IMR-90 (cell line): ENCODE measurements at regions not wholly inside any gene's neighbourhood (a gene's known extent, or its start where the extent isn't known, plus 50 kb on each side); places are given as distances from the start of the nearest gene placed in this dataset.

ENCODE experiments used
- ATAC-seq: fragments of 200-7000 bp; cut with Tn5 transposase; 2 replicates; pipeline ENCODE4 v1.9.1; 2020; ENCODE audit warnings: low read depth, mild to moderate bottlenecking, moderate library complexity
- BruUV-seq: library from RNA; stranded (reverse); fragments of 400-500 nt; replicated peaks from 2 replicates; lab custom pipeline; 2021; lab: Mats Ljungman, UMichigan
- CTCF ChIA-PET: fragments of 300-600 bp; formaldehyde crosslinking; extraction: SDS; loops from one replicate; lab custom pipeline; 2021; ENCODE audit warnings: antibody characterized with exemption; lab: Yijun Ruan, JAX
- POLR2A ChIA-PET: fragments of 300-600 bp; sonication (Branson Sonifier 250); formaldehyde crosslinking; loops from one replicate; lab custom pipeline; 2022; ENCODE audit warnings: antibody characterized with exemption; ENCODE audit not compliant: unreplicated experiment; lab: Charles Lee
- DNase-seq: peaks from one replicate; pipeline ENCODE4 v3.0.0; 2013
- H2AFZ ChIP-seq: replicated peaks from 2 replicates; pipeline ENCODE3; 2013; ENCODE audit warnings: low read length, mild to moderate bottlenecking; ENCODE audit not compliant: poor library complexity
- H2AK5ac ChIP-seq: 2 replicates; pipeline ENCODE4 v1.6.1; 2013; ENCODE audit warnings: low read depth, low read length, inconsistent platforms
- H2AK9ac ChIP-seq: replicated peaks from 2 replicates; pipeline ENCODE3; 2013; ENCODE audit warnings: mild to moderate bottlenecking, low read depth, low read length, moderate library complexity; ENCODE audit not compliant: poor library complexity
- H2BK120ac ChIP-seq: 2 replicates; pipeline ENCODE4 v1.6.1; 2013; ENCODE audit warnings: low read depth, low read length, inconsistent platforms
- H2BK15ac ChIP-seq: 3 replicates; pipeline ENCODE4 v1.6.1; 2013; ENCODE audit warnings: low read depth, low read length, inconsistent platforms
- H2BK20ac ChIP-seq: 2 replicates; pipeline ENCODE4 v1.6.1; 2013; ENCODE audit warnings: low read depth, mild to moderate bottlenecking, inconsistent platforms, low read length, moderate library complexity
- H2BK5ac ChIP-seq: 2 replicates; pipeline ENCODE4 v1.6.1; 2013; ENCODE audit warnings: mild to moderate bottlenecking, low read depth, low read length, inconsistent platforms; ENCODE audit not compliant: poor library complexity, severe bottlenecking
- H3K14ac ChIP-seq: replicated peaks from 2 replicates; pipeline ENCODE4 v1.6.1; 2013; ENCODE audit warnings: low read depth, low read length, inconsistent platforms
- H3K18ac ChIP-seq: 2 replicates; pipeline ENCODE4 v1.6.1; 2013; ENCODE audit warnings: low read depth, low read length, control low read depth
- H3K23ac ChIP-seq: 2 replicates; pipeline ENCODE4 v1.6.1; 2013; ENCODE audit warnings: low read depth, low read length, inconsistent platforms
- H3K27ac ChIP-seq: 2 replicates; pipeline ENCODE4 v1.5.1; 2013; ENCODE audit warnings: mild to moderate bottlenecking, control low read depth, low read length; ENCODE audit not compliant: insufficient read depth
- H3K27me3 ChIP-seq: 2 replicates; pipeline ENCODE4 v1.6.1; 2013; ENCODE audit warnings: low read length; ENCODE audit not compliant: control insufficient read depth, insufficient read depth
- H3K36me3 ChIP-seq: 2 replicates; pipeline ENCODE4 v1.6.1; 2013; ENCODE audit warnings: low read length, mixed read lengths; ENCODE audit not compliant: control insufficient read depth, insufficient read depth
- H3K4ac ChIP-seq: 2 replicates; pipeline ENCODE4 v1.6.1; 2013; ENCODE audit warnings: low read depth, low read length, inconsistent platforms
- H3K4me1 ChIP-seq: 2 replicates; pipeline ENCODE4 v1.6.1; 2013; ENCODE audit warnings: low read length, mixed read lengths; ENCODE audit not compliant: control insufficient read depth, insufficient read depth
- H3K4me2 ChIP-seq: 2 replicates; pipeline ENCODE4 v1.6.1; 2013; ENCODE audit warnings: low read depth, mild to moderate bottlenecking, control low read depth, low read length, moderate library complexity
- H3K4me3 ChIP-seq: 2 replicates; pipeline ENCODE4 v1.5.1; 2013; ENCODE audit warnings: low read depth, mild to moderate bottlenecking, control low read depth, low read length, moderate library complexity; ENCODE audit not compliant: insufficient read depth
- H3K56ac ChIP-seq: 2 replicates; pipeline ENCODE4 v1.6.1; 2013; ENCODE audit warnings: low read length, inconsistent platforms; ENCODE audit not compliant: insufficient read depth; ENCODE audit errors: extremely low read depth
- H3K79me1 ChIP-seq, 2 experiments: 2 replicates each; pipeline ENCODE4 v1.6.1; 2013; ENCODE audit warnings: low read length in 2 of 2, inconsistent platforms in 1 of 2, low read depth in 1 of 2
- H3K9ac ChIP-seq: 2 replicates; pipeline ENCODE4 v1.6.1; 2013; ENCODE audit warnings: low read depth, low read length, control low read depth
- H3K9me1 ChIP-seq: 2 replicates; pipeline ENCODE4 v1.6.1; 2013; ENCODE audit warnings: low read length, inconsistent platforms; ENCODE audit not compliant: insufficient read depth
- H3K9me3 ChIP-seq: 2 replicates; pipeline ENCODE4 v1.6.1; 2013; ENCODE audit warnings: low read length; ENCODE audit not compliant: control insufficient read depth, insufficient read depth
- H4K20me1 ChIP-seq: 2 replicates; pipeline ENCODE4 v1.6.1; 2013; ENCODE audit warnings: low read length, inconsistent platforms; ENCODE audit not compliant: insufficient read depth
- H4K5ac ChIP-seq: 2 replicates; pipeline ENCODE4 v1.6.1; 2013; ENCODE audit warnings: mild to moderate bottlenecking, low read depth, low read length, control low read depth
- H4K8ac ChIP-seq, 2 experiments: 2 replicates each; pipeline ENCODE4 v1.6.1; 2013; ENCODE audit warnings: low read depth in 2 of 2, low read length in 2 of 2, control low read depth in 1 of 2, inconsistent platforms in 1 of 2
- H4K91ac ChIP-seq: 2 replicates; pipeline ENCODE4 v1.6.1; 2013; ENCODE audit warnings: low read depth, low read length, inconsistent platforms; ENCODE audit not compliant: insufficient read depth
- FOS ChIP-seq: fragments of 150-350 bp; IDR thresholded peaks from 2 replicates; pipeline ENCODE4 v1.6.1; 2016; ENCODE audit warnings: low read depth, low read length
- MAFK ChIP-seq: IDR thresholded peaks from 2 replicates; pipeline ENCODE4 v1.6.1; 2012; ENCODE audit warnings: low read depth, low read length, improper control_type of control experiment
- MAZ ChIP-seq: IDR thresholded peaks from 2 replicates; pipeline ENCODE4 v1.6.1; 2012; ENCODE audit warnings: low read depth, mild to moderate bottlenecking, low read length, improper control_type of control experiment, moderate library complexity, borderline replicate concordance
- RFX5 ChIP-seq: IDR thresholded peaks from 2 replicates; pipeline ENCODE4 v1.8.0; 2012; ENCODE audit warnings: low read depth, mild to moderate bottlenecking, low read length, moderate library complexity
- SMC3 ChIP-seq: fragments of 150-350 bp; IDR thresholded peaks from 2 replicates; pipeline ENCODE4 v1.6.1; 2016; ENCODE audit warnings: low read depth, mild to moderate bottlenecking, antibody characterized with exemption, low read length, moderate library complexity
- WGBS, 2 experiments: methylation state at CpG; one replicate each; pipeline versions ENCODE4 v1.1.5 to v1.1.7; 2013; ENCODE audit warnings: missing lambda C conversion rate in 2 of 2; ENCODE audit not compliant: insufficient read length in 1 of 2; ENCODE audit errors: extremely low coverage in 2 of 2; 5-methylcytosine and 5-hydroxymethylcytosine counted together
- dilution Hi-C: fragments of 300-500 bp; cut with HindIII; formaldehyde crosslinking; loops from one replicate; pipeline ENCODE4 v1.14.3; 2018; ENCODE audit warnings: low sequenced_read_pairs; ENCODE audit not compliant: unreplicated experiment
- in situ Hi-C: fragments of 300-500 bp; cut with MboI; formaldehyde crosslinking; loops from 3 replicates; pipeline ENCODE4 v1.14.3; 2019; ENCODE audit warnings: low sequenced_read_pairs, inconsistent platforms, mixed read lengths
- intact Hi-C: fragments of 100-400 bp; cut with micrococcal nuclease; formaldehyde crosslinking; loops from 2 replicates; pipeline ENCODE4 v1.10.0; 2022
- TF ChIP-seq, protein P1 (sequence below): fragments of 150-350 bp; IDR thresholded peaks from 2 replicates; pipeline ENCODE4 v1.6.1; 2016; ENCODE audit warnings: low read depth, mild to moderate bottlenecking, low read length, moderate library complexity, borderline replicate concordance
- TF ChIP-seq, protein P2 (sequence below): fragments of 150-350 bp; IDR thresholded peaks from 2 replicates; pipeline ENCODE4 v1.6.1; 2017; ENCODE audit warnings: mild to moderate bottlenecking, antibody characterized with exemption, low read length, low read depth

DNA sequence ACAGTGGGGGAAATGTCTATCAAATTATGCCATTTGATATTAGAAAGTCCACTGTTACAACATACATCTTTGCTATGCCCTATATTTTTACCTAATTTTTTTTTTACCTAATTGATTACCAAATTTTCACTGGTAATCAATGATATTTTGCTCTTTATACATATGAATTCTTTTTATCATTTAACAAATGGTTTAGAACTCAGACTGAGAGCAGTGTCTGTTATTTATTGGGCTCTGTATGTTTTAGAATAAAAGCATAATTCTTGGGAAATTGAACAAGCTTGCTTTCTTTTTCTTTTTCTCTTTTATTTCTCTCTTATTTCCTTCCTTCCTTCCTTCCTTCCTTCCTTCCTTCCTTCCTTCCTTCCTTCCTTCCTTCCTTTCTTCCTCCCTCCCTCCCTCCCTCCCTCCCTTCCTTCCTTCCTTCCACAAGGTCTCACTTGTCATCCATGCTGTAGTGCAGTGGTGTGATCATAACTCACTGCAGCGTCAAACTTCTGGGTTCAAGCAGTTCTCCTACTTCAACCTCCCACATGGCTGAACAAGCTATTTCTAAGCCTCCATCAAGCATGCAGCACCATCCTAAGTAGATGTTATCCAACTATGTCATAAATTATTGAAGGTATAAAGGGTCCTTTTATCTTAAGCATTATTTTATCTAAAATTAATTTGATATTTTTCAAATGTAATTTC is 911.7 kb upstream of the CITED2 start:
- H4K5ac ChIP-seq: no peak overlapping the region
- dilution Hi-C loops (no loop called here), in situ Hi-C loops (no loop called here), intact Hi-C loops (no loop called here)
- H3K4me3 ChIP-seq: no peak overlapping the region
- no peak overlapping the region for H2BK20ac ChIP-seq
- no peak overlapping the region for H3K9ac ChIP-seq
- no peaks in the 10 kb centered on the region; the same call in 1 of the 2 replicates for H3K9me3 ChIP-seq
- H4K8ac ChIP-seq: no peak overlapping the region
- H2BK15ac ChIP-seq: no peak overlapping the region
- H3K56ac ChIP-seq: no peak overlapping the region
- H4K20me1 ChIP-seq: no peaks in the 10 kb centered on the region
- no peak overlapping the region for H3K18ac ChIP-seq
- H3K4me2 ChIP-seq: no peak overlapping the region
- no peak overlapping the region for H3K14ac ChIP-seq
- no peak overlapping the region for H4K91ac ChIP-seq
- H3K4me1 ChIP-seq: no peaks in the 10 kb centered on the region
- no peak overlapping the region; the same call in 1 of the 2 replicates for H2AK5ac ChIP-seq
- CTCF ChIA-PET: no interaction called here
- no peak overlapping the region for H2AFZ ChIP-seq
- POLR2A ChIA-PET: interaction anchor here (0.6 kb wide), 1 partner anchor 9 kb away, joined by 3 read pairs; no protein-coding TSS in a partner anchor
- no peak overlapping the region for H2BK5ac ChIP-seq
- no peak overlapping the region for H3K23ac ChIP-seq
- H3K27me3 ChIP-seq: no peaks in the 10 kb centered on the region
- H3K4ac ChIP-seq: no peak overlapping the region
- no peaks in the 10 kb centered on the region for H3K36me3 ChIP-seq
- TF ChIP-seq, protein P1, sequence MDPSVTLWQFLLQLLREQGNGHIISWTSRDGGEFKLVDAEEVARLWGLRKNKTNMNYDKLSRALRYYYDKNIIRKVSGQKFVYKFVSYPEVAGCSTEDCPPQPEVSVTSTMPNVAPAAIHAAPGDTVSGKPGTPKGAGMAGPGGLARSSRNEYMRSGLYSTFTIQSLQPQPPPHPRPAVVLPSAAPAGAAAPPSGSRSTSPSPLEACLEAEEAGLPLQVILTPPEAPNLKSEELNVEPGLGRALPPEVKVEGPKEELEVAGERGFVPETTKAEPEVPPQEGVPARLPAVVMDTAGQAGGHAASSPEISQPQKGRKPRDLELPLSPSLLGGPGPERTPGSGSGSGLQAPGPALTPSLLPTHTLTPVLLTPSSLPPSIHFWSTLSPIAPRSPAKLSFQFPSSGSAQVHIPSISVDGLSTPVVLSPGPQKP: no peak
- TF ChIP-seq SMC3: no peak
- no peak for TF ChIP-seq MAZ
- TF ChIP-seq, protein P2, sequence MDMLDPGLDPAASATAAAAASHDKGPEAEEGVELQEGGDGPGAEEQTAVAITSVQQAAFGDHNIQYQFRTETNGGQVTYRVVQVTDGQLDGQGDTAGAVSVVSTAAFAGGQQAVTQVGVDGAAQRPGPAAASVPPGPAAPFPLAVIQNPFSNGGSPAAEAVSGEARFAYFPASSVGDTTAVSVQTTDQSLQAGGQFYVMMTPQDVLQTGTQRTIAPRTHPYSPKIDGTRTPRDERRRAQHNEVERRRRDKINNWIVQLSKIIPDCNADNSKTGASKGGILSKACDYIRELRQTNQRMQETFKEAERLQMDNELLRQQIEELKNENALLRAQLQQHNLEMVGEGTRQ: no peak
- TF ChIP-seq RFX5: no peak
- TF ChIP-seq FOS: no peak
- no peak for TF ChIP-seq MAFK
- H3K27ac ChIP-seq: no peak overlapping the region
- WGBS, 2 experiments: no CpG with 5 or more reads among the region's 1 CpG
- DNase-seq (no peak), ATAC-seq (no peak)
- H2BK120ac ChIP-seq: no peak overlapping the region
- no TSS peak for BruUV-seq
- no peaks in the 10 kb centered on the region for H3K79me1 ChIP-seq
- H3K9me1 ChIP-seq: 0 out of 2 replicates have a peak, but pooled peaks cover 3% of the 10 kb centered on the region
- no peak overlapping the region for H2AK9ac ChIP-seq
